DMS153 treated with DMSO at 0.1 percent for 48 hours (cell line): ENCODE measurements at regions not wholly inside any gene's neighbourhood (a gene's known extent, or its start where the extent isn't known, plus 50 kb on each side); places are given as distances from the start of the nearest gene placed in this dataset.
A peak's percentile ranks its signal among the peaks of the same experiment; 100 is the strongest.

ENCODE experiments used
- DNase-seq: peaks from one replicate; lab custom pipeline; 2025; ENCODE audit not compliant: unreplicated experiment; lab: John Stamatoyannopoulos, UW

DNA sequence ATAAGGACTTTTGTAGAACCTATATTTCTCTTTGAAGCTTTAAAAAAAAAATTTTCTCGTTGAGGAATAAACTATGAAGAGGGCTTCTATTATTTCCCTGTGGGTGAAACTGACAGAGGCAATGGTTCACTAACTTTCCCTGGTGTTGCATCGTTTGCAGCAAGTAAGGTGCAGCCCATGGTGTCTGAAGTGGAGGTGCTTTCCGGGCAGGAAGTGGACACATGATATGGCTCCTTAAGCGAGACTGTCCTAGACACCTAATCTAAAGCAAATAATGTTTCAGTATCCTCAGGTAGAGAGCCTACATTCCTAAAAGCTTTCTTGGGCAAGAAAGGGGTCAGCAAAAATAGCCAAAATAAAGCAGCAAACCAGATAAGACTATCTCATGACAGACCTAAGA lies 437.6 kb upstream of the ARGLU1 start:
- no peak for DNase-seq

DNA sequence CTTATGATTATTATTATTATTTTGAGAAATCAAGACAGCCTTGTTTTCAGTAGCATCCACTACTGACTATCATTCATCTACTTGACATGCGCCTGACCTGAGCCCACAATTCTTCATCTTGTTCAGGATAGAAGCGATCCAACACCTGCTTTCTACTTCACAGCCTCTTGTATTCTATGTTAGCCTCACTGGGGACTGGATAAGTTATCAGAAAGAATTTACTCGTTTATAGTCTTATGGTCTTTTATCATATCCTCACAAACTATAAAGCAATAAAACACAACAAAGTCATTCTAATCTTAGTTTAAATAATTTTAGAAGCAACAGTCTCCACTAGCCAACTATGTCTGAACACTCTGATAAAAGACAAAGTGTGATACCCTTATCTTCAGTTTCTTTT lies 436.0 kb upstream of the ARGLU1 start:
- DNase-seq = no peak

DNA sequence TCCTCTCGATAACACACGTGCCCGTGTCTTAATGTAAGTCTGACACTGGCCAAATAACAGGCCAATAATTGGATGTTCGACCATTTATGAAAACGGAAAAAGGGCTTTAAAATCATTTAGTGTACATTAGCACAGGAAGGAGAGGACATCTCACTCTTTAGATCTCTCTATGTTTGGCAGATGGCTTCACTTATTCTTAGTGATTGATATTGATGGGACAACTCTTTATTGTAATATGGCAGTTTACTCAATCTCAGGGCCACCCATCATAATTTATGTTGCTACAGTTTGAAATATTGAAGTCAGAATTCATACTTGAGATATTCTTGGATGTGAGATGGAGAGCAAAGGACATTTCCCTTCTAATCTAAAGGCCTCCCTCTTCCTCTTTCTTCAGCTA lies 430.7 kb upstream of the ARGLU1 start:
- DNase-seq = no peak

DNA sequence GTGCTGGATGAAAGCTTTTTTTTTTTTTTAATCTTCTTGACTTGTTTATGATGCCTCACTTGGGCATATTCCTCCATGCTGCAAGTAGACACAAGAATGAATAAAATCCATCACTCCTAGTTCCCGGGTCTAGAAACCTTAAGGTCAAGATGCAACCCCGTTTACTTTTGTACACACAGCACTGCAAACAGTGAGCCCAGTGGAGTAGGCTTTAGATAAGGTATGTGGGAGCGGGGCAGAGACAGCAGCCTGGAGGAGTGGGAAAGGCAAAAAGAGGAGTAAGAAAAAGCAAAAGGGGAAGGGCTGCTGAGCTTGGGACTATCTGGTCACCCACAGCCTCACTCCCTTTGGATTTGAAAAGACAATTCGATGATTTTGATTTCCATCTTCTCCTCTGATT lies 429.8 kb upstream of the ARGLU1 start:
- DNase-seq = no peak

DNA sequence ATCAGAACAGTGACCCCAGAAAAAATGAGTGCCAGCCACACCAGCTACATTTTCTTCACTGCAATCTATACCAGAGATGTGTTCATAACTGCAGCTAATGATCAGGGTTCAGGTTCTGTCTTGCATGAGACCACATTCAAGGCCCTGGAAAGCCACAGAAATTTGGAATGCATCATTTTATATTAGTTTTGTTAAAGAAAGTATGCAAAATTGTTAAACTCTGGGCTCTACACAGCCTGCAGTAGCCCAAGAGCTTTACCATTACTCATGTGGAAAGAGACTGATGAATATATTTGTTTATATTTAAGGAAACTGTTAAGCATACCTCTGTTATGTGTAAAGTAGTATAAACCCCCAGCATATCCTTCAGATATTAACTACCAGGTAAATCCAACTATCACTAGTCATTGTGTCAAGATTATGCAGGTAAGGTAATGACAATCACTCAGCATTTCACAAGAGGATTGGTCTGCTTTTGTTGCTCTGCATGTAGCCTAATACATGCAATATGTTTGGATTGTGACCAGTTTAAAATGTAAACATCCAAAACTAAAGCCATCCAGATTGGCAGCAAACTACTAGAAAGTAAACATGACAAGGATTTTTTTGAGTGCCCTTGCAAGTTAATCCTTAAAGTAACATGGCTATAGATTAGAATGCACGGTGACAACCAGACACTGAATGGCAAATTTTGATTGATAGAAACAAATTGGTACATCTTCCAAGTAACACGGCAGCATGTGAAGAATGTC lies 429.1 kb upstream of the ARGLU1 start:
- no peak for DNase-seq

DNA sequence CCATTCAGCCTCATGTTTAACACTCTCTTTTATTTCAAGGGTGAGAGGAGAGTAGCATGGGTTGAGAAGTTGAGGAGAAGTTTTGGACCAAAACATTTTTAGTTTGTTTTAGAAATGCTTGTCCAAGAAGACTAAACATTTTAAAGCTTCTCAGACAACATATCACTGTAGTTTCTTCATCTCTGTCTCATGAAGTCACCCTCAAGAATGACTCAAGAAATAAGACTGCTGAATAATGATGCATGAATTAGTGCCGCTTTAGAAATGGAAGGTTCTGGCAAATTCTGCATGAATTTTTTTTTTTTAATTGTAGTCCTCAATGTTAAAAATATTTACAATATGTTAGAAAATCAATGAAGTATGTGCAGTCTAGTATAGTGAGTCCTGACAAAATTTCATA lies 422.7 kb upstream of the ARGLU1 start:
- DNase-seq = no peak

DNA sequence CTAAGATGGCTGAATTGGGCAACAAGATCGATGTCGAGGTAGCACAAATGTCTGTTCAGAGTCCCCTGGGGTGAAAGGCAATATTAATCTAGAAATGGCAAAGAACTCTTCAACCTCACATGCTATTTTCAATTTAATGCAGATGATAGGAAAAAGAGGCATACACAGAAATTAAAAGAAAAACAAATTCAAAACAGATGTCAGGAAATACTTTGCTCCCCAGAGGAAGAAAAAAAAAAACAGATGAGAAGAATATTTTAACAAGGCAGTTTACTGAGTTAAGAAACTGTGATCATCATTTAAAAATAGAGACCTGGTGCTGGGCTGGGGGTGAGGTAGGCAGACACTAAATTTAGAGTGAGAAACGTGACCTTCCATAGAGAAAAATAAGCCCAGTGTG lies 421.9 kb upstream of the ARGLU1 start:
- no peak for DNase-seq

DNA sequence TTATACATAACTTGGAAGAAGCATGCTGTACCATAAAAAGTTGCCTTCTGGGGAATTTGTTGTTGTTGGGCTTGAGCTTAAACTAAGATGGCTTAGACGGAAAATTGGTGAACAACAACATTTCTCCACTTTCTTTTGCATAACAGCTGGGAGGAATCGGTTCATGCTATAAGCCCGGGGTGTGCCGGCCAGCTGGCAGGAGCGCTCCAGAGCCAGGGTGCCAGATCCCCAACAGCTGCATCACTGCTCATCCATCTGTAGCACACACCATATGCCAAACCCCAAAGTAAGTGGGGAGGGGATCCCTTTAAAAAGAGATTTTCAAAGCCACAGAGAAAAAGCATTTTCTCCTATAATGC lies 419.5 kb upstream of the ARGLU1 start:
- DNase-seq = no peak

DNA sequence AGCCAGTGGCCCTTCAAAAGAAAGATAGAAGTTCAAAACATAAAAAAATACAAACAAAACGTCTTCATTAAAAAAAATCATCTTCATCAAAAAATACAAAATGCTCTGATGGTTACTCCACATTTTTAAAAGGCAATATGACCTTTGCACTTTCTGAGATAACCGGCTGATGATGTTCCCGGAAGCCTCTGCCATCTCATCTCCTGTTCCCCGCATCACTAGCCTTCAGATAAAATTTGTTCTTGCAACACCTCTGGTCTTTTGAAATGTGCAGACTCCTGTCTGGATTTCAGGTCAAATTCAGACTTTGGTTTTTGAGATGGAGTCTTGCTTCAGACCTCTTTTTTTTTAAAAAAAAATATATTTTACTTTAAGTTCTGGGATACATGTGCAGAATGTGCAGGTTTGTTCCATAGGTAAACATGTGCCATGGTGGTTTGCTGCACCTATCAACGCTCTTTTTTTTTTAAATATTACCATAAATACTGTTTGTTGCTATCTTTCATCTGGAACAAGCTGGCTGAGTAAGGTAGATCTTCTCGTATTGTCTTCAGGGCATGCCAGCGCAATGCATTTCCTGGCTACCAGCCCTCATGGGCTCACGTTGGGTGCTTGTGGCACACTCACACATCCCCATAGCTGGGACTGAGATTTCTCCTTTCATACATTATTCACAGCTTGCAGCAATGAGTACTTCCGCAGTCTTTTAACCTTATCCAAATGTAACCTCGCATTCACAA lies 418.9 kb upstream of the ARGLU1 start:
- DNase-seq = no peak

DNA sequence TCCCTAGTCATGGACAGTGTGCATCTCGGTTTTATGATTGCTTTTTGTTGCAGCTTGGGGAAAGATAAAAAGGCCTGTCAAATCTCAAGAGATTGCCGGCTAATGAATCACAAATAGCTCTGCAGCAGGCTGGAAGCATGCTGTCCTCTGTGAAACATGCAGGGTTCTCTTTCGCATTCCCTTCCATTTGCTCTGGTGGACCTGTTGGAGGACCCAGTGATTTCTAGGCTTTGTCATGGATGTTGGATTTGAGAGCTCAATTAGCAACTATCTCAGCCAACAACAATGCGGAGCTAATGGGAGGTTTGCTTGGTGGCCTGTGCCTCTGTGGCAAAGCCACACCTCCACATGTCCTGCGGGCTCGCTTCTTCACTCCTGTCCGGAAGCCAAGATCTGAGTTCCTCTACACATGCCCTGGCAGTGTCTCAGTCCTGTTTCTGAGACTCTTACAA lies 418.1 kb upstream of the ARGLU1 start:
- no peak for DNase-seq

DNA sequence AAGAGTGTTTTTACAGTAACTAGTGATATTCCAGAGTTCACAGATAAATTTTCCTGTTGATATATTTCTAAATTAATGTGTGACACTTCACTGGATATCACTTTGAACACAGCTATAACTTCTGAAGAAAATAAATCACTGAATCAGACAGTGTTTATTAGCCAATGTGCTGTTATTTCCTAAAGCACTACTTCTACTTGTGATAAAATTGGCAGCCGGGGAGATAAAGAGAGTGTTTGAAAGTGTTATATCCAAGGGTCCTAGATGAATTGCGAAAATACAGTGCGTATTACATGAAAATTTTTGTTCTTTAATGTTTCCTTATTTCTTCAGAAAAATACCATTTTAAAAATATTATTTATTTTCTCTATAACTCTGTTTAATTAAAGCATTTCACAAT lies 417.5 kb upstream of the ARGLU1 start:
- no peak for DNase-seq

DNA sequence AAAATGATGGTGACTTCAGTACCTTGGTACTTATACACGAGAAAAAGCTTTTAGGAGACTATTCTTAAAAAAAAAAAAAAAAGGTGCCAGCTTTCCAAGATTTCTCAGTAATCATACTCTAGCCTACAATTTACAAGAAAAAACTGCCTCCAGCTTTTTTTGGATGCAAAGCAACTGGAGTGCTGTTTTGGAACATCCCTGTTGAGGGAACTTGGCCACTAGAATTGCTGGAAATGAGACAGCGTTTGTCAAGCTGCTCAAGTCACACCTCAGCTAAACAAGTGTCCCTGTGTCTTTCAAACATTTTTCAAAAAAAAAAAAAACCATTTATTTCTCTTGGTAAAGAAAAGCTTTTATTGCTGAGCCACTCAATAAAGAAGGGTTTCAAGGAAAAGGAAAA lies 413.1 kb upstream of the ARGLU1 start:
- DNase-seq = no peak

DNA sequence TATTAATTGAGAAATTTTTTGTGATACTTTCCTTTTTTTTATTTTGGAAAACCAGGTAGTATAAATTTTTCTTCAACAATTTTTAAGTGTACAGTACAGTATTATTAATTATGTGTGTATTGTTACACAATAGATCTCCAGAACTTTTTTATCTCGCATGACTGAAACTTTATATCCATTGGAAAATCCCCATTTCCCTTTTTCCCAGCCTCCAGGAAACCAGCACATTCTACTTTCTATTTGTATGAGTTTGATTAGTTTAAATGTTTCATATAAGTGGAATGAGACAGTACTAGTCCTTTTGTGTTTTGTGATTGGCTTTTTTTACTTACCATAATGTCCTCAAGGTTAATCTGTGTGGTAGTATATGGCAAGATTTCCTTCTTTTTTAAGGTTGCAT lies 399.5 kb upstream of the ARGLU1 start:
- DNase-seq = no peak

DNA sequence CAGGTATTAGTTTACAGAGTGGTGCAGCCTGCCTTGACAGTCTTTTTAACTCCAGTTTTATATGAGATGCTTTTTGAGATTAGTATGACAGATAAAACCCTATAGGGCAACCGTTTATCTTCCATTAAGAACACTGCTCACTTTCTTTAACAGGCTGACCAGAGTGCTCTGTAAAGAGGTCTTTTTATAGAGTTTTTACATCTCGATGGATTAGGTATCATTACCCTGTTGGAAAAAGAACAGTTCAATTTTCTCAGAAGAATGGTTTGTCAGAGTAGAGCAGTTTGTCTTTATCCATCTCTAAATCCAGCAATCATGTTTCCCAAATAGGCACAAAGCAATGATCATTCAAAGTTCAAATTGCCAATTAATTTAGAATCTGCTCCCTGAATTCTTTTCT lies 395.2 kb upstream of the ARGLU1 start:
- no peak for DNase-seq

DNA sequence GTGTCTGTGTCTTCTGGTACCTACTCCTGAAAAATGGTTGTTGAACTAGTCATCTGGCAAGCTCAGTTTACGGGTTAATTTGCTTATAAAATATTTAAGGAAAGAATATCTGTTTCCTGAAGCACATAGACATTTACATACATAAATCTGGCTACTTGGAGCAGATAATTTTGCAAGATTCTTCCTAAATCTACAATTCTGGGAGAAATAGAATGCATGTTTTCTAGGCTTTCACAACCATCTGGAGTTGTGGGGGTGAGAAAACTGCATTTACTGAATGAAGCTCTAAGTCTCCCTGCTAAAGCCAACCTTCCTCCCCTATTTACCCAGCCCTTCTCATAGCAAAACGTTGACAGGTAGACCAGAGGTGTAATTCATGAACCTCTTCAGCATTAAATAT lies 393.7 kb upstream of the ARGLU1 start:
- DNase-seq = no peak

DNA sequence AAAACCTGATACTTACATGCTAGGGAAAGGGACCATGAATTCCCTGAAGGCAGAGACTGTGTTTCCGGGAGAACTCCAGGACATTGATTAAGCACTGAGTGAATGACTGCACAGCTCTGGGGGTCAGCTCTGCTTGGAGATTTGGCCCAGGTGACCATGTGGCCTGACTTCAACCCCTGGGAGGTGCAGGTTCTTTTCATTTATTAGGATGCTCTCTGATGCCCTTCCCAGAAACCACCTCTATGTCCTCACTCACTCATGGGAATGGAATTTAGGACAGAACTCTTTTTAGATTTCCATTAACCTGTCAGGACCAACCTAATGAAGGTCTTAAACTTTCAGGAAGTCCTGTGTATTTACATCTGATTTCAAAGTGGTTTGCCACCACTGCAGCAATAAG lies 393.3 kb upstream of the ARGLU1 start:
- no peak for DNase-seq

DNA sequence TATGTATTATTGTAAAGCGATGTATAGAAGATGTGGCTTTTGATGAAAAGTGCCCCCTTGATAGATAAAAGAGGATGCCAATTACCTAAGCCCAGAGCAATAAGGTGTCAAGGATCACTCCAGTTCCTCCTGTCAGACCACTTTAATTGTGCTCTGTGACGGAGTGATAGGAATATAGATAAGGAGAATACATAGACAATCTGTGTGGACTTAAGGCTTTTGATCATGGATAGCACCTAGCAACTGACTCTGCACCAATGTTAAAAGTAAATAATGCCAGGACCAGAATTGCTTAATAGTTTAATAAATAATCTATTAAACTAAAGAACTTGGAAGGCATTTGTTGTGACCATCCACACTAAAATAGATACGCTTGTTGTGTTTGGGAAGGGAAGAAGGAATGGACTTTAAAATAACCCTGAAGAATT lies 390.7 kb upstream of the ARGLU1 start:
- no peak for DNase-seq

DNA sequence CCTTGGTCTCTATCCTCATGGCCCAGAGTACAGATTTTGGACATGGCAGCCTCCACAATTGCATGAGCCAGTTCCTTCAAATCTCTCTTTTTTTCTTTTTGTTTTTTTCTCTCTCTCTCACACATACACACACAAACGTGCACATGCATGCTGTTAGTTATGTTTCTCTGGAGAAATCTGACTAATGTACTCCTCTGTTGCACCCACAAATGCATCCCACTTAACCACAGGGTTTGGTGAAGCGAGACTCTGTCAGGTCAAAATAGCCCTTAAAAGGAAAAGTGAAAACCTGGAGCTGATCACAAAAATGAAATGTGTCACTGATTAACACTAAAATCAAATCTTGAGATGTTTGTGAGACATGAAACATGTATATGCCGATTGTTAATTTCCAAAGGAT lies 374.6 kb upstream of the ARGLU1 start:
- DNase-seq = no peak

DNA sequence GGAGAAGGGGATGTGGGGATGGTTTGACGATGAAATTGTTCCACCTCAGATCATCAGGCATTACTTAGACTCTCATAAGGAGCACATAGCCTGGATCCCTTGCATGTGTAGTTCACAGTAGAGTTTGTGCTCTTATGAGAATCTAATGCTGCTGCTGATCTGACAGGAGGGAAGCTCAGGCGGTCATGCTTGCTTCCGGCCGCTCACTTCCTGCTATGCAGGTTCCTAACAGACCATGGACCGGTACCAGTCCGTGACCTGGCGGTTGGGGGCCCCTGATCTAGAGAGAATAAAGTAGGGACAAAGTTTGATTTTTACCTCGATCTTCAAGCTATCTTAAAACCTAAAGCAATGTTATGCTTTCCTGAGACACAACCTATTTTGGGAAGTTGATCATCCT lies 373.8 kb upstream of the ARGLU1 start:
- DNase-seq = no peak

DNA sequence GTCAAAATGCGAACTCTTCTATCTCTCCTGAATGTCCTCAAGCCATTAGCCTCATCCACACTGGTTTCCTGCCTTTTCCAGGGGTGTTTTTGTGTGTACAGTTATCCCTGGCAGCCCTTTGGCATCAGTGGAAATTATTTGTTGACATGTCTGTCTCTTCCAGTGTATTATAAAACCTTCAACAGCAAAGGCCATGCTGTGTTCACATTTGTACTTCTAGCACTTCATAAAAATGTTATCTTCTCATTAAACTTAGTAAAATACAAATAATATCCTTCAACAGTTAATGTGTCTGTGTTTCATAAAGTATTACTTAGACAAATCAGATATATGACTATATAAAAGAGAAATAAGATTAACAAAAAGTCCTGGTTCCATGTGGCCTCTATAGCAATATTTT lies 359.5 kb upstream of the ARGLU1 start:
- no peak for DNase-seq

DNA sequence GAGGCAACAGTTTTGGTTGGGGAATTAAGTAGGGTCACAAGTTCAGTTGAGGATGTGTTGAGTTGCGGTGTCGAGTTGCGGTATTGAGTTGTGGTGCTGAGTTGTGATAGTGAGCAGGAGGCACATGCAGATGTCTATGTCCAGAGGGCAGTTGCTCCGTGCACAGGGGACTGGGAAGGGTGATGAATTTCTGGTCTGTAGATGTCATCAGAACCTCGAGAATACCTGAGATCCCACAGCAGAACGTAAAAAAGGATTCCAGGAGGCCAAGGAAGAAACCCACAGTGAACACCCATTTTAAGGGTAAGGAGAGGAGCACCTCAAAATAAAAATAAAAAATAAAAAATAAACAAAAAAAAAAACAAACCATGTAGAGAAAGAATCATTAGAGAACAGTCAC lies 354.4 kb upstream of the ARGLU1 start:
- no peak for DNase-seq

DNA sequence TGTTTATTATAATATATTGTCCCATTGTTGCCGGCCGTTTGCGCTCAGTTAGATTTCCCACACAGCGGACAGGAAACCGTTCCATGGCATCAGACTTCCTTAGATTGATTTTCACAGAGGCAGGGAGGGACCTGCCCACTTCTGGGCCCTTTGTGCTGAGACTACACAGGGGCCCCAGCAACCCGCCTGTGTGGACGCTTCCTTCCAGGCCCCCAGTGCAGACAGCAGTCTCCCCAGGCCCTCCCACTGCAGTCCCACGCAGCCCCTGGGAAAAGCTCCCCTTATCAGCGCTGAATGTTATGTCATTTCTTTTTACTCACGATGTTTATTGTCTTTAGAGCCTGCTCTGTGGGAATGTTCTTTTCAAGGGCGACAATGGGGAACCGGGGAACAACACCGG lies 351.7 kb upstream of the ARGLU1 start:
- peak; percentile 58 for DNase-seq

DNA sequence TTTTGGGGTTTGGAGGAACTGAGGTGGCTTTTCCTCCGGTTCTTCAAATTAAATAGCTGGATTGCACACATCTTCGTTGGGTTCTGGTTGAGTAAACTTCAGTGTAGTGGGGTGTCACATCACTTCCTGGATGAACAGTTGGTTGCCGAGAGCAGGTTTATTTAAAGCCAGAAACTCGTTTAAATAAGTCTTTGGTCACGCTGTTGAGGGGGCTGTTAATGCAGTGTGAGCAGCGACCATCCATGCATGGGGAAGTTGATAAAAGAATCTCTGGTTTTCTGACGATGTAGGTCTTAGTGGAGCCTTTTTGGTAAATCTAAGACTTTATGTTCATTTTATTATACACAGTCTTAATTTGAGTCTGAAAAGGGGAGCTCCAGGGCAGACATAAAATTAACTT lies 351.2 kb upstream of the ARGLU1 start:
- DNase-seq = peak; percentile 34
